Uterus (tissue), 2 donors: ENCODE measurements at regions not wholly inside any gene's neighbourhood (a gene's known extent, or its start where the extent isn't known, plus 50 kb on each side); places are given as distances from the start of the nearest gene placed in this dataset.

Experiments
- POLR2A ChIP-seq, 2 donors: fragments of 450-650 bp; IDR thresholded peaks; one replicate each; pipeline ENCODE4 v1.6.1; 2016; ENCODE audit warnings: antibody characterized with exemption in 2 of 2, mild to moderate bottlenecking in 1 of 2, moderate library complexity in 1 of 2
- TF ChIP-seq, protein P1 (sequence below), 4 experiments: fragments of 200-600 bp in 2 of 4; fragments of 450-650 bp in 2 of 4; sonication (generic) in 2 of 4; IDR thresholded peaks; one replicate each; pipeline ENCODE4 v1.5.1; 2016 to 2019; ENCODE audit warnings: antibody characterized with exemption in 4 of 4, mild to moderate bottlenecking in 2 of 4, moderate library complexity in 1 of 4

DNA sequence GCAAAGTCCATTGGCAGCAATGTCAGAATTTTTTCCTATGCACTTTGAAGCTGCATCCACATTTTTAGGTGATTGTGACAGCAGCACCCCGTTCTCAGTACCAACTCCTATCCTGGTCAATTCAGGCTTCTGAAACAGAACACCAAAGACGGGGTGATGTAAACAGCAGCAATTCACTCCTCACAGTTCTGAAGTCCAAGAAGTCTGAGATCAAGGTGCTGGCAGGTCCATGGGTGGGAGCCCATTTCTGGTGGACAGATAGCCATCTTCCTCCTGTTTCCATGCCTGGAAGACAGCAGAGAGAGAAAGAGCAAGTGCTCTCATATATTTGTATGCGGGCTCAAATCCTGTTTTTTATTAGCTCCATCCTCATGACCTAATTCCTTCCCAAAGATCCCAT lies 471.2 kb downstream of the BRD1 start:
- TF ChIP-seq, protein P1, sequence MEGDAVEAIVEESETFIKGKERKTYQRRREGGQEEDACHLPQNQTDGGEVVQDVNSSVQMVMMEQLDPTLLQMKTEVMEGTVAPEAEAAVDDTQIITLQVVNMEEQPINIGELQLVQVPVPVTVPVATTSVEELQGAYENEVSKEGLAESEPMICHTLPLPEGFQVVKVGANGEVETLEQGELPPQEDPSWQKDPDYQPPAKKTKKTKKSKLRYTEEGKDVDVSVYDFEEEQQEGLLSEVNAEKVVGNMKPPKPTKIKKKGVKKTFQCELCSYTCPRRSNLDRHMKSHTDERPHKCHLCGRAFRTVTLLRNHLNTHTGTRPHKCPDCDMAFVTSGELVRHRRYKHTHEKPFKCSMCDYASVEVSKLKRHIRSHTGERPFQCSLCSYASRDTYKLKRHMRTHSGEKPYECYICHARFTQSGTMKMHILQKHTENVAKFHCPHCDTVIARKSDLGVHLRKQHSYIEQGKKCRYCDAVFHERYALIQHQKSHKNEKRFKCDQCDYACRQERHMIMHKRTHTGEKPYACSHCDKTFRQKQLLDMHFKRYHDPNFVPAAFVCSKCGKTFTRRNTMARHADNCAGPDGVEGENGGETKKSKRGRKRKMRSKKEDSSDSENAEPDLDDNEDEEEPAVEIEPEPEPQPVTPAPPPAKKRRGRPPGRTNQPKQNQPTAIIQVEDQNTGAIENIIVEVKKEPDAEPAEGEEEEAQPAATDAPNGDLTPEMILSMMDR (IDR thresholded peaks at IDR 0.05): no peak
- TF ChIP-seq POLR2A (IDR thresholded peaks at IDR 0.05): no peak
